Gastroesophageal sphincter (tissue), 4 donors: ENCODE measurements at regions not wholly inside any gene's neighbourhood (a gene's known extent, or its start where the extent isn't known, plus 50 kb on each side); places are given as distances from the start of the nearest gene placed in this dataset.
A peak's percentile ranks its signal among the peaks of the same experiment; 100 is the strongest.
"Not testable (repeated sequence)": the region's sequence is repeated elsewhere in the genome, so short reads cannot be mapped to it uniquely, and the experiment has no call there.

Experiments
- ATAC-seq: fragments of 150-250 bp; one replicate; pipeline ENCODE4 v1.9.1; 2016; ENCODE audit warnings: mild to moderate bottlenecking, moderate library complexity
- H3K27ac ChIP-seq, 4 donors: fragments of 200-600 bp; sonication (generic) in 3 of 4; 1 replicate in 3 of 4; 2 replicates in 1 of 4; pipeline ENCODE4 v1.5.1; 2016 to 2019
- H3K27me3 ChIP-seq: fragments of 200-600 bp; sonication (generic); one replicate; pipeline ENCODE4 v1.5.1; 2019
- H3K36me3 ChIP-seq, 2 donors: fragments of 200-600 bp; sonication (generic); one replicate each; pipeline ENCODE4 v1.5.1; 2019; ENCODE audit warnings: control low read depth in 1 of 2
- H3K4me1 ChIP-seq, 3 donors: fragments of 200-600 bp; sonication (generic); 1 replicate in 2 of 3; 2 replicates in 1 of 3; pipeline ENCODE4 v1.5.1; 2016 to 2019; ENCODE audit warnings: control low read depth in 2 of 3
- H3K4me3 ChIP-seq, 2 donors: fragments of 200-600 bp; sonication (generic); one replicate each; pipeline ENCODE4 v1.5.1; 2019; ENCODE audit warnings: mild to moderate bottlenecking in 1 of 2, moderate library complexity in 1 of 2
- H3K9me3 ChIP-seq, 3 donors: fragments of 200-600 bp; sonication (generic); one replicate each; pipeline ENCODE4 v1.5.1; 2017 to 2019; ENCODE audit warnings: control low read depth in 2 of 3
- CTCF ChIP-seq, 4 experiments: fragments of 200-600 bp in 2 of 4; fragments of 450-650 bp in 2 of 4; sonication (generic) in 1 of 4; IDR thresholded peaks; one replicate each; pipeline ENCODE4 v1.5.1; 2017 to 2019; ENCODE audit warnings: antibody characterized with exemption in 4 of 4, mild to moderate bottlenecking in 2 of 4, moderate library complexity in 2 of 4
- EP300 ChIP-seq: sonication (generic); formaldehyde crosslinking; IDR thresholded peaks from one replicate; pipeline ENCODE4 v1.6.1; 2017; ENCODE audit warnings: antibody characterized with exemption, mild to moderate bottlenecking
- POLR2A ChIP-seq, 2 donors: fragments of 450-650 bp; IDR thresholded peaks; one replicate each; pipeline ENCODE4 v1.6.1; 2017; ENCODE audit warnings: antibody characterized with exemption in 2 of 2, mild to moderate bottlenecking in 2 of 2, moderate library complexity in 1 of 2
- POLR2AphosphoS5 ChIP-seq: sonication (generic); formaldehyde crosslinking; IDR thresholded peaks from one replicate; pipeline ENCODE4 v1.6.1; 2017; ENCODE audit warnings: antibody characterized with exemption
- WGBS, 2 donors: methylation state at CpG; one replicate each; pipeline ENCODE4 v1.1.5; 2018; ENCODE audit warnings: low coverage in 1 of 2; 5-methylcytosine and 5-hydroxymethylcytosine counted together

GRCh38 chr7:12493863-12494686 is 76.4 kb upstream of the SCIN start:
- TF ChIP-seq CTCF (IDR thresholded peaks at IDR 0.05), result no peak
- Histone ChIP-seq H3K4me1 (no peaks in the 10 kb centered on the region), H3K27me3 (no peaks in the 10 kb centered on the region), H3K4me3 (no peak overlapping the region), H3K27ac (no peak overlapping the region), H3K9me3 (no peaks in the 10 kb centered on the region), H3K36me3 (no peaks in the 10 kb centered on the region)
- ATAC-seq, result no peak
- WGBS, 2 donors, result 69 to 73% methylated on average over 2 of the region's 2 CpGs

GRCh38 chr7:12494687-12495024 is 75.9 kb upstream of the SCIN start:
- WGBS, 2 donors, result 100% methylated on average over 1 of the region's 3 CpGs
- H3K27ac ChIP-seq, result no peak overlapping the region
- TF ChIP-seq EP300 (no peak), CTCF (IDR thresholded peaks at IDR 0.05) (no peak), POLR2AphosphoS5 (no peak), POLR2A (IDR thresholded peaks at IDR 0.05) (no peak)
- no peaks in the 10 kb centered on the region for H3K36me3 ChIP-seq
- no peaks in the 10 kb centered on the region for H3K4me1 ChIP-seq
- ATAC-seq, result no peak
- no peaks in the 10 kb centered on the region for H3K27me3 ChIP-seq
- no peaks in the 10 kb centered on the region for H3K9me3 ChIP-seq
- no peak overlapping the region for H3K4me3 ChIP-seq

GRCh38 chr7:12496901-12497674 is 73.4 kb upstream of the SCIN start:
- H3K9me3 ChIP-seq, H3K27ac ChIP-seq, H3K36me3 ChIP-seq, H3K4me1 ChIP-seq, ATAC-seq, H3K27me3 ChIP-seq: not testable (repeated sequence)
- H3K4me3 ChIP-seq, result peak overlapping the region in 1 of 2 donors; percentile 18
- TF ChIP-seq CTCF (IDR thresholded peaks at IDR 0.05), result peak in 3 of 4 experiments; percentile 11 to 31 (median 20)
- 70 to 83% methylated on average over 9 to 13 of the region's 31 CpGs for WGBS, 2 donors

GRCh38 chr7:12504149-12504548 is 66.4 kb upstream of the SCIN start:
- Histone ChIP-seq H3K9me3 (no peaks in the 10 kb centered on the region), H3K4me1 (peaks cover 0 to 6% (median 0%) of the 10 kb centered on the region in 3 donors), H3K27ac (no peak overlapping the region), H3K4me3 (no peak overlapping the region), H3K27me3 (no peaks in the 10 kb centered on the region), H3K36me3 (no peaks in the 10 kb centered on the region)
- 8 to 9% methylated on average over 1 of the region's 1 CpG for WGBS, 2 donors
- ATAC-seq, result no peak
- TF ChIP-seq POLR2AphosphoS5 (no peak), EP300 (no peak)

GRCh38 chr7:12508005-12508404 is 62.5 kb upstream of the SCIN start:
- no peaks in the 10 kb centered on the region for H3K36me3 ChIP-seq
- H3K4me3 ChIP-seq, result no peak overlapping the region
- no peak for ATAC-seq
- 76 to 87% methylated on average over 3 of the region's 3 CpGs for WGBS, 2 donors
- TF ChIP-seq POLR2A (IDR thresholded peaks at IDR 0.05) (no peak), POLR2AphosphoS5 (no peak), CTCF (IDR thresholded peaks at IDR 0.05) (no peak), EP300 (no peak)
- no peaks in the 10 kb centered on the region for H3K27me3 ChIP-seq
- no peaks in the 10 kb centered on the region for H3K9me3 ChIP-seq
- H3K27ac ChIP-seq, result no peak overlapping the region
- peaks cover 0 to 6% (median 0%) of the 10 kb centered on the region in 3 donors for H3K4me1 ChIP-seq
